AG04450 (cell line): ENCODE measurements at regions not wholly inside any gene's neighbourhood (a gene's known extent, or its start where the extent isn't known, plus 50 kb on each side); places are given as distances from the start of the nearest gene placed in this dataset.

Source experiments
- CTCF ChIA-PET: fragments of 300-600, 350-600 bp; formaldehyde crosslinking; extraction: SDS; loops from one replicate; lab custom pipeline; 2022; ENCODE audit warnings: antibody characterized with exemption, inconsistent platforms; lab: Charles Lee
- POLR2A ChIA-PET: fragments of 350-600 bp; formaldehyde crosslinking; extraction: SDS; loops from one replicate; lab custom pipeline; 2021; ENCODE audit warnings: antibody characterized with exemption, inconsistent platforms; lab: Yijun Ruan, JAX
- DNase-seq: peaks from one replicate; pipeline ENCODE4 v3.0.0-alpha.2; 2011; ENCODE audit warnings: low read depth, low spot score
- H3K27ac ChIP-seq: one replicate; pipeline ENCODE4 v1.5.1; 2012; ENCODE audit warnings: low read depth, low read length, control low read depth
- H3K27me3 ChIP-seq: one replicate; pipeline ENCODE4 v1.6.0; 2012; ENCODE audit warnings: low read length; ENCODE audit not compliant: control insufficient read depth, insufficient read depth
- H3K4me3 ChIP-seq: 2 replicates; pipeline ENCODE4 v1.5.1; 2011; ENCODE audit warnings: mild to moderate bottlenecking, low read depth, low read length, control low read depth
- H3K9me3 ChIP-seq: 2 replicates; pipeline ENCODE4 v1.5.1; 2012; ENCODE audit warnings: low read length; ENCODE audit not compliant: control insufficient read depth, insufficient read depth
- CTCF ChIP-seq: IDR thresholded peaks from 2 replicates; pipeline ENCODE4 v1.5.1; 2011; ENCODE audit warnings: low read depth, low read length, control low read depth, inconsistent platforms

- ChIA-PET CTCF (no interaction called here), POLR2A (no interaction called here)
- no peaks in the 10 kb centered on the region for H3K27me3 ChIP-seq
- H3K9me3 ChIP-seq: no peaks in the 10 kb centered on the region
- DNase-seq: no peak
- H3K27ac ChIP-seq: no peak overlapping the region
- TF ChIP-seq CTCF: no peak
- no peak overlapping the region for H3K4me3 ChIP-seq
These were observed 56.3 kb downstream of the SLC24A2 start for GRCh38 chr9:19732441-19732951.

GRCh38 chr9:19728101-19728500 is 60.7 kb downstream of the SLC24A2 start:
- ChIA-PET CTCF (no interaction called here), POLR2A (no interaction called here)
- DNase-seq: no peak
- Histone ChIP-seq H3K27me3 (no peaks in the 10 kb centered on the region), H3K4me3 (no peak overlapping the region), H3K9me3 (no peaks in the 10 kb centered on the region), H3K27ac (no peak overlapping the region)
- no peak for TF ChIP-seq CTCF

- DNase-seq: no peak
- H3K27me3 ChIP-seq: no peaks in the 10 kb centered on the region
- H3K4me3 ChIP-seq: no peak overlapping the region
- POLR2A ChIA-PET: no interaction called here
- no peak for TF ChIP-seq CTCF
- no peaks in the 10 kb centered on the region for H3K9me3 ChIP-seq
- H3K27ac ChIP-seq: no peak overlapping the region
- CTCF ChIA-PET: no interaction called here
These were observed 62.9 kb downstream of the SLC24A2 start for GRCh38 chr9:19725970-19726369.

GRCh38 chr9:19720377-19720776 is 68.5 kb downstream of the SLC24A2 start:
- POLR2A ChIA-PET: no interaction called here
- TF ChIP-seq CTCF: no peak
- CTCF ChIA-PET: no interaction called here
- H3K4me3 ChIP-seq: no peak overlapping the region
- no peak for DNase-seq
- no peaks in the 10 kb centered on the region for H3K9me3 ChIP-seq
- H3K27me3 ChIP-seq: no peaks in the 10 kb centered on the region
- H3K27ac ChIP-seq: no peak overlapping the region

GRCh38 chr9:19703702-19704101 is 85.1 kb downstream of the SLC24A2 start:
- no peak for TF ChIP-seq CTCF
- DNase-seq: no peak
- no peaks in the 10 kb centered on the region for H3K9me3 ChIP-seq
- H3K27ac ChIP-seq: no peak overlapping the region
- no peaks in the 10 kb centered on the region for H3K27me3 ChIP-seq
- POLR2A ChIA-PET: no interaction called here
- H3K4me3 ChIP-seq: no peak overlapping the region
- CTCF ChIA-PET: no interaction called here
